Suppressor macrophage treated with lipopolysaccharide for 1 hour (primary cell): ENCODE measurements at regions not wholly inside any gene's neighbourhood (a gene's known extent, or its start where the extent isn't known, plus 50 kb on each side); places are given as distances from the start of the nearest gene placed in this dataset.
A peak's percentile ranks its signal among the peaks of the same experiment; 100 is the strongest.
"Not testable (repeated sequence)": the region's sequence is repeated elsewhere in the genome, so short reads cannot be mapped to it uniquely, and the experiment has no call there.

Experiments used
- DNase-seq, 3 donors: peaks; one replicate each; pipeline ENCODE4 v3.0.0-alpha.2; 2020 to 2022

- DNase-seq, result no peak
Observed at GRCh38 chr13:30058429-30058828, 208.0 kb upstream of the UBL3 start.

DNA sequence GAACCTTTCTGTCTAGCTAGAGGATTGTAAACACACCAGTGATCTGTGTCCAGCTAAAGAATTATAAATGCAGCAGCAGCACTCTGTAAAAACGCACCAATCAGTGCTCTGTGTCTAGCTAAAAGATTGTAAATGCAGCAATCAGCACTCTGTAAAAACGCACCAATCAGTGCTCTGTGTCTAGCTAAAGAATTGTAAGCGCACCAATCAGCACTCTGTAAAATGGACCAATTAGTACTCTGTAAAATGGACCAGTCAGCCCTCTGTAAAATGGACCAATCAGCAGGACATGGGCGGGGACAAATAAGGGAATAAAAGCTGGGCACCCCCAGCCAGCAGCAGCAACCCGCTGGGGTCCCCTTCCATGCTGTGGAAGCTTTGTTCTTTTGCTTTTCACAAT, 204.1 kb upstream of the UBL3 start:
- not testable (repeated sequence) for DNase-seq

- no peak for DNase-seq
Observed at GRCh38 chr13:30053939-30054338, 203.5 kb upstream of the UBL3 start.

DNA sequence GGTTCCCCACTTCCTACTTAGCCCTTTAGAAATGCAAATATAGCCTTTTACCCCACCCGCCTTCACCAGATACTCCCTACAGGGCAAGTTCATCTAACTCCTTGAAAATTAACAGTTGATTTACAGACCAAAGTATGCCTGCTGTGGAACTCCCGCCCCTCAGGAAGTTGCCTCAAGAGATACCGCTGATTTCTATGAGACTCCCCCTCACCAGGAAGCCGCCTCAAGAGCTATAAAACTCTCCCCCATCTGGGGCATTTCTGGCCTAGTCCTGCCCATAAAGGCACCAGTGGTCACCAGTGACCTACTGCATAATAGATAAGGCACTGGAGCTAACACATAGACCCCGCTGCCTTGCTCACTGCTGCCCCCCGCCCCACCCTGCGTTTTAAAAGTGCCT, 201.7 kb upstream of the UBL3 start:
- DNase-seq, result no peak

DNA sequence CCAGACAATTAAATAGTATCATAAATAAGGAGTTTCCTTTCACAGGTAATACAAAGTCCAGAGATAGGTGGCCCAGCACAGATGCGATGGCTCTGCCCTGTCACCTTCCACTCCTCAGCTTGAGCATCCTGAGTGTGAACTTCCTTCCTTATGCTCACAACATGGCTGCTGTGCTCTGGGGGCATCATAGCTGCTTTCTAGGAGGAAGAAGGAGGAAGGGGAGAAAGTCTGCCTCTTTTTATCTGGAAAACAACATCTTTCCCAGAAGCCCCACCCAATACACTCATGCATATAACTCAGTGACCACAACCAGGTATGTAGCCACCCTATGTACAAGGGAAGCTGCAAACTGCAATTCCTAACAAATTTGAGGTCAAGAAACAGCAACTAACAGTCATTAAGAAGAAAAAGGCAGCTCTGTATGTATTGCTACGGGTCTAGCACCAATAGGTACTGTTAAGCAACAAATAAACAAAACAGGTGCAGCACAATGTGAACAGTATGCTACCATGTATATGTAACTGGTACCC, 201.2 kb upstream of the UBL3 start:
- no peak for DNase-seq

DNA sequence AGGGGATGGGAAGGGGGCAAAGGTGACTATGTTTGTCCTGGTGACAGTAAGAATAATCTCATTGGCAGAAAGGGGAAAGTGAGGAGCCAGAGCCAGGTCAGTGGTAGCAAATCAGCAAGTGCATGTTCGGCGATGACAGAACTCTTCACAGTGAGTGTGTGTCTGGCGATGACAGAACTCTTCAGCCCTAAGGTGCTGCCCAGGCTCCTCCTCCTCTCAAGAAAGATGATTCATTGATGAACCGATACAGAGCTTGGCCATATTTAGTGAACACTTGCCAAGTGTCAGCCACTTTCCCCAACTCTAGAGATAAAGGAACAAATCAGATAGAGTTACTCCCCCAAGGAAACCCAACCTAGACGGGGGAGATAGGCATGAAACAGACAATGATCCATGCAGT, 199.3 kb upstream of the UBL3 start:
- DNase-seq, result no peak

GRCh38 chr13:30047154-30047874, 196.9 kb upstream of the UBL3 start:
- no peak for DNase-seq

DNA sequence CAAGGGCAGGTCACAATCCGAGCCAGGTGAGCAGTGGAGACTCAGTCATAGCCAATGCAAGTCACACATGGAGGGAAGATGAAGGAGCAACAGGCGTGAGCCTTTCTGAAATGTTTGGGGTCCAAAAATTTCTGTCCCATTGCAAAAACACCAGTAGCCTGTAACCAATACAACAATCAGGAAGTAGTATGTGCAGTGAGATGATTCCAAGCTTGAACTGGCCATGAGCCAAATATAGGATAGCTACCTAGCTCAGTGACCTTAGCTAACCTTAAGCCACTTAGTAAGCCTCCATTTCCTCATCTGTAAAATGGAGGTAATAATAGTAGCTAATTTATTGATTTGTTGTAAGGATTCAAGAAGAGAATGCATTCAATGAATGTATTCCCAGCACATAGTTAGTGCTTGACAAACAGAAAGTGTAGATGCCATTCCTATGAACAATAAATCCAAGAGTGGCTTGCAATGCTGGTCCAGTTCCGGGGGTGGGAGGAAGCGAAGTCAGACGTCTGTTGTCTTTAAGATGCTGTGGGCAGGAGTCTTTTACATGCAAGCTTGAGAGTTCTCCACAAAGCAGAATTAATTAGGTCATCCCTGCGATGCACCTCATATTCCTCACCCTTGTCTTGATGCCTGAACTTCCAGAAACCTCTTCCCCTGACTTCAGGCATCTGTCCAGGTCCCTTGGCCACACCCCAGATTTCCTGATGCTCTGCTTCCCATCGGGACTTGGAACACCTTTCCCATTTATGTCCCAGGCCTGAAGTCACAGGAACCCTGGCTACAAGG, 195.7 kb upstream of the UBL3 start:
- no peak for DNase-seq

DNA sequence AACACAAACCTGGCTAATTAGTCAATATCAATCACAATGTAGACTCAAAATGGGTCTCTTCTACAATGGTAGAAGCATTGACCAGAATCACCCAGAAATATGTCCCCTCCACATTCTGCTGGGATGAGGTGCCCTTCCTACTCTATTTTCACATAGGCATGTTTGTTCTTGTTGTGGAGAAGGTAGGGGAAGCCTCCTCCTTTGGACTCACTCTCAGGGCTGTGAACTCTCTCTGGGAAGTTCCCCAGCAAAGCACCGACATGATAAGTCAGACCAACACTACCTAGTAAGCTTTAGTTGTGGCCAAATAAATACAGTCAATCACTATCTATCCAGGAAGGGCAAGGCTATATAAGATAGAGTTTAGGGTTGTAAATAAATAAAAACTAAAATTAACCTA, 194.5 kb upstream of the UBL3 start:
- no peak for DNase-seq

DNA sequence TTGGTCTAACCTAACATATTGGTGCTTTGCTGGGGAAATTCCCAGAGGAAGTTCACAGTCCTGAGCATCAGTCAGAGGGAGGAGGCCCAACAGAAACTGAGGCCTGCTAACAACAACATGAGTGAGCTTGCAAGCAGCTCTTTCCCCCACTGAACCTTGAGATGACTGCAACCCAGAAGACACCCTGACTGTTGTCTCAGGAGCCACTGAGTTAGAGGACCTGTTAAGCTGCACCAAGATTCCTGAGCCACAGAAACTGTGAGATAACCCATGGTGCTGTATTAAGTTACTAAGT, 193.2 kb upstream of the UBL3 start:
- peak in 1 of 3 donors; percentile 10 for DNase-seq

GRCh38 chr13:30042891-30043630, 192.6 kb upstream of the UBL3 start:
- DNase-seq, result no peak

DNA sequence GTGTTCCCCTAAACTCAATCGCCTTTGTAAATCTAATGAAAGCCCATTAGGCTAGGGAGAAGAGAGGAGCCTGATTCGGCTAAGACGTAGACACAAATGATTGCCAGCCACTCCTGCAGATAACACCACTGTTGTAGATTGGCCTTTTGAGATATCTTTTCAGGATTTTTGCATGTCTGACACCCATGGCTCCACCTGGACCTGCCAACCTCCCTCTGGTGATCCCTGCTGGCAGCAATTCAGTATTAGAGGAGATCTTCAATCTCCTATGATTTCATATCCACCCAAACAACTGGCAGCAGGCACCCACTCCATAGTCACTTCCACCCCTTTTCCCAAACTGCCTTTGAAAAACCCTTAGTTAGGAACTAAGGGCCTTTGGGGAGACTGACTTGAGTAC, 191.9 kb upstream of the UBL3 start:
- DNase-seq, result no peak

- DNase-seq, result no peak
Observed at GRCh38 chr13:30039511-30039911, 189.1 kb upstream of the UBL3 start.

DNA sequence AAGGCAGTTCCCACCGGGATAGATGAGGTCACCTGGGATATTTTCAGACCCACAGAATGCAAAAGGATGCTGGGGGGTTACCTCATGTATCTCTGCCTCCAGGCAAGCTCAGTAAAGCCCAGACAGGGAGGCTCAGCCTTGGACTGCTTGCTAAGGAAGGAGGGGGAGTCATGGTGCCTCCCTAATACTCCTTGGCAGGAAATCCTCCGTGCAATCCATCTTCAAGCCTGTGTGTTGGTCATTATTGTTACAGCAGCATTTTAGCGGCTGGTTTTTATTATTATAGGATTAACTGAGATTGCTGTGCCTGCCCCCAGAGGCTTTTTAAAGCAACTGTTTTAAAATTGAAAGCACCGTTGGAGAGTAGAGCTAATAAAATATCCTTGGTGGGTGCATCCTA, 188.5 kb upstream of the UBL3 start:
- no peak for DNase-seq

DNA sequence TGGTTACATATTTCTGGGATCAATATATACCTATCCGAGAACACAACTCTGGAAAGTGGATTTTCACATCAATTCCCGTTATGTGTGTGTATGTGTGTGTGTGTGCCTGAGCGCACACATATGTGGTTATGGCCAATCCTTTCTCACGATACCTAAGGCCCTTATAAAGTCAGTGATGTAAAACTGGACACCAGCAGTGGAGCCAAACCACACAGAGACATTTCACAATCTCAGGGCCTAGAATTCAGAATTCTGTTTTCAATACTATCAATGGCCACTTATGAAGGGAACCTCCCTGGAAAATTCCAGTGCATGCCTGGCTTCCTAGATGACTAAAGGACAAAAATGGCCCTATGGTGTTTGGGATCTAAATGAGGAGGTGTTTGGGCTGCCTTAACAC, 187.3 kb upstream of the UBL3 start:
- DNase-seq, result no peak

DNA sequence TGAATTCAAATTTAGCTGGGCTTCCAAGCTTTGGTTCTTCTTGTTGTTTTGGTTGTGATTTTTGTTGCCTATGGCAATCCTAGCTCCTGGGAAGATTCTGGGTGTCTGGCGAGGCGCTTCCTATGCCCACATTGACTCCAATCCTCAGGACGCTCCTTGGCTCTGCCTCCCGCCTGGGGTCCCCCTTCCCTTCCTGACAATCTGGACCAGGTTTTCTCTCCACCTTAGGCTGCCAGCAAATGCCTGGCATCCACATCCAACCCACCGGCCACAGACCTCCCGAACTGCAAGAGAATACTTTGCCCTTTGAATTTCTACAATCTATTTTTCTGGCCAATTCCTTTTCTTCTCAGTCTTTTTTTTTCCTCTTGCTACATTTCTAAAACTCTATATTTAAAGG, 186.9 kb upstream of the UBL3 start:
- no peak for DNase-seq

DNA sequence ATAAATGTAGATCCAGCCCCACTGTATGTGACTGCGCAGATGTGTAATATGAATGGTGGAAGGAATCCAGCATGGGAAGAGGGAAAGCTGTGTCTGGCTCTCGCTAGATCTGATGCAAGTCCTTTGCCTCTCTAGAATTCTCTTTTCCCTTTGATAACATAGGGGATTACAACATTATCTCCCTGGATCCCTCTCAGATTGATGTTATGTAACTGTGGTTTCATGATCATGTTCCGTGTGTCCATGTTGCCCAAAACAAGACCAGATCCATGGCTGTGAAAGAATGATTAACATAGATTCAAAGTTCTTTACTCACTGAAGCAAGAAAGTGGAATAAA, 184.0 kb upstream of the UBL3 start:
- no peak for DNase-seq

GRCh38 chr13:30033681-30034457, 183.5 kb upstream of the UBL3 start:
- DNase-seq, result peak in 1 of 3 donors; percentile 5

- DNase-seq, result no peak
Observed at GRCh38 chr13:30032263-30032662, 181.8 kb upstream of the UBL3 start.

- DNase-seq, result no peak
Observed at GRCh38 chr13:30031488-30031887, 181.1 kb upstream of the UBL3 start.

DNA sequence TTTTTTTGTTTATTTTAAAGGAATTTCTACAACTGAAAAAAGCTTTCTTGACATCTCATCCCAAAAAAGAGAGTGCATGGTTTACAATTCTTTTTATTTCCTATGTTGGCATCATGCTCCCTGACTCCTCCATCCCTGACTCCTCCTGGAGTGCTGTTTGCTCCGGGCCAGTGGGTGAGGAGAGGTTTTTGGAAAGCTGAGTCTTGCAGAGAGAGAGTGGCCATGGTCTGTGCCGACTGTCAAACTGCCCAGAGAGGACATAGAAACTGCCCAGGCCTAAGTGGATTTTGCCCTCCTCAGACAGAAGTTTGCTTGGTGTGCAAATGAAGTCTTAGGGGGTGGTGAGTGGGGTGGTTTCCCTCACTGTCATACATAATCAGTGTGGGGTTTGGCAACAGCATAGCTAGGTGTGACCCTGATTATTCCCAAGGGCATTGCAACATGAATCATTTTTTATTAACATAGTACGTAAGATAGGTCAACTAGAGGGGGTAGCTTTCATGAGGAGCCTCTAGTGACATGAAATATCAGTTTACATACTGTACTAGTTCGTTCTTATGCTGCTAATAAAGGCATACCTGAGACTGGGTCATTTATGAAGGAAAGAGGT, 179.8 kb upstream of the UBL3 start:
- no peak for DNase-seq

GRCh38 chr13:30027569-30028455, 177.4 kb upstream of the UBL3 start:
- peak in 1 of 3 donors; percentile 14 for DNase-seq
